C4-2B (cell line): ENCODE measurements at regions not wholly inside any gene's neighbourhood (a gene's known extent, or its start where the extent isn't known, plus 50 kb on each side); places are given as distances from the start of the nearest gene placed in this dataset.

Experiments used
- ZFX ChIP-seq: fragments of 450-650 bp; IDR thresholded peaks from 2 replicates; pipeline ENCODE4 v1.6.1; 2017
- TF ChIP-seq, protein P1 (sequence below): fragments of 450-650 bp; conservative IDR thresholded peaks from 2 replicates; pipeline ENCODE4 v1.5.1; 2017; ENCODE audit warnings: mild to moderate bottlenecking

DNA sequence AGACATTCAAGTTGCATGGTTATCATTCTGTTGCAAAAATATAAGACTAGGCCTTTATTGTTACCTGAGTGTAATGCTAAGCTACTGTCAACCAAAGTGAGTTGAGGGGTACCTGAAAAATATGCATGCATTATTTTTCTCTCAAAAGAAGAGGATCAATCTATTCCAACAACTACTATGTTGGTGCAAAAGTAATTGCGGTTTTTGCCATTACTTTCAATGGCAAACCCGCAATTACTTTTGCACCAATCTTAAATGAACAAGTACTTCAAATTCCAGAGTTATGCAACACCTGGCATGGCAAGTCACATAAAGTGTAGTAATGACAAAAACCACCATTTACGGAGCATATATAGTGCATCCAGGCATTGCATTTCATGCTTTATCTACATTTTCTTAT is 307.0 kb upstream of the NOX3 start:
- TF ChIP-seq, protein P1, sequence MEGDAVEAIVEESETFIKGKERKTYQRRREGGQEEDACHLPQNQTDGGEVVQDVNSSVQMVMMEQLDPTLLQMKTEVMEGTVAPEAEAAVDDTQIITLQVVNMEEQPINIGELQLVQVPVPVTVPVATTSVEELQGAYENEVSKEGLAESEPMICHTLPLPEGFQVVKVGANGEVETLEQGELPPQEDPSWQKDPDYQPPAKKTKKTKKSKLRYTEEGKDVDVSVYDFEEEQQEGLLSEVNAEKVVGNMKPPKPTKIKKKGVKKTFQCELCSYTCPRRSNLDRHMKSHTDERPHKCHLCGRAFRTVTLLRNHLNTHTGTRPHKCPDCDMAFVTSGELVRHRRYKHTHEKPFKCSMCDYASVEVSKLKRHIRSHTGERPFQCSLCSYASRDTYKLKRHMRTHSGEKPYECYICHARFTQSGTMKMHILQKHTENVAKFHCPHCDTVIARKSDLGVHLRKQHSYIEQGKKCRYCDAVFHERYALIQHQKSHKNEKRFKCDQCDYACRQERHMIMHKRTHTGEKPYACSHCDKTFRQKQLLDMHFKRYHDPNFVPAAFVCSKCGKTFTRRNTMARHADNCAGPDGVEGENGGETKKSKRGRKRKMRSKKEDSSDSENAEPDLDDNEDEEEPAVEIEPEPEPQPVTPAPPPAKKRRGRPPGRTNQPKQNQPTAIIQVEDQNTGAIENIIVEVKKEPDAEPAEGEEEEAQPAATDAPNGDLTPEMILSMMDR = no peak
- TF ChIP-seq ZFX = no peak
